ENCODE measurements at regions not wholly inside any gene's neighbourhood (a gene's known extent, or its start where the extent isn't known, plus 50 kb on each side); places are given as distances from the start of the nearest gene placed in this dataset.

GRCh38 chrX:69228732-69229131 lies 63.5 kb upstream of the PJA1 start:
- Histone ChIP-seq H3K4me3 (ENCODE audit: low read depth, low read length) (no peak overlapping the region), H3K9me3 (ENCODE audit: control insufficient read depth, insufficient read depth, low read depth, low read length) (no peaks in the 10 kb centered on the region; the same call in 1 of the 2 replicates), H3K36me3 (ENCODE audit: control insufficient read depth, insufficient read depth, low read length) (no peaks in the 10 kb centered on the region), H3K27me3 (ENCODE audit: control insufficient read depth, insufficient read depth, low read length) (peaks cover 92% of the 10 kb centered on the region), H3K4me1 (ENCODE audit: control insufficient read depth, insufficient read depth, low read length) (peaks cover 3% of the 10 kb centered on the region), H3K9ac (ENCODE audit: low read length) (no peak overlapping the region), H3K27ac (ENCODE audit: low read depth, low read length) (no peak overlapping the region)

- Histone ChIP-seq H3K9me3 (ENCODE audit: control insufficient read depth, insufficient read depth, low read depth, low read length) (no peaks in the 10 kb centered on the region; the same call in 1 of the 2 replicates), H3K4me1 (ENCODE audit: control insufficient read depth, insufficient read depth, low read length) (peaks cover 17% of the 10 kb centered on the region), H3K4me3 (ENCODE audit: low read depth, low read length) (no peak overlapping the region), H3K27me3 (ENCODE audit: control insufficient read depth, insufficient read depth, low read length) (peaks cover 89% of the 10 kb centered on the region), H3K27ac (ENCODE audit: low read depth, low read length) (no peak overlapping the region), H3K36me3 (ENCODE audit: control insufficient read depth, insufficient read depth, low read length) (no peaks in the 10 kb centered on the region), H3K9ac (ENCODE audit: low read length) (no peak overlapping the region)
Observed at GRCh38 chrX:69226459-69227158, 61.4 kb upstream of the PJA1 start.

- Histone ChIP-seq H3K27me3 (ENCODE audit: control insufficient read depth, insufficient read depth, low read length) (peaks cover 53% of the 10 kb centered on the region), H3K27ac (ENCODE audit: low read depth, low read length) (no peak overlapping the region), H3K9ac (ENCODE audit: low read length) (peak overlapping the region; percentile 29), H3K4me3 (ENCODE audit: low read depth, low read length) (peak overlapping the region; percentile 40), H3K9me3 (ENCODE audit: control insufficient read depth, insufficient read depth, low read depth, low read length) (no peaks in the 10 kb centered on the region), H3K36me3 (ENCODE audit: control insufficient read depth, insufficient read depth, low read length) (no peaks in the 10 kb centered on the region), H3K4me1 (ENCODE audit: control insufficient read depth, insufficient read depth, low read length) (peaks cover 20% of the 10 kb centered on the region)
Observed at GRCh38 chrX:69222103-69223090, 57.1 kb upstream of the PJA1 start.

- H3K4me3 ChIP-seq (ENCODE audit: low read depth, low read length) = peak overlapping the region; percentile 40
- peaks cover 20% of the 10 kb centered on the region for H3K4me1 ChIP-seq (ENCODE audit: control insufficient read depth, insufficient read depth, low read length)
- no peaks in the 10 kb centered on the region for H3K36me3 ChIP-seq (ENCODE audit: control insufficient read depth, insufficient read depth, low read length)
- H3K27me3 ChIP-seq (ENCODE audit: control insufficient read depth, insufficient read depth, low read length) = peaks cover 50% of the 10 kb centered on the region
- H3K27ac ChIP-seq (ENCODE audit: low read depth, low read length) = no peak overlapping the region
- peak overlapping the region; percentile 29 for H3K9ac ChIP-seq (ENCODE audit: low read length)
- H3K9me3 ChIP-seq (ENCODE audit: control insufficient read depth, insufficient read depth, low read depth, low read length) = no peaks in the 10 kb centered on the region
Observed at GRCh38 chrX:69221239-69222102, 56.2 kb upstream of the PJA1 start.

- peaks cover 20% of the 10 kb centered on the region for H3K27me3 ChIP-seq (ENCODE audit: control insufficient read depth, insufficient read depth, low read length)
- H3K9ac ChIP-seq (ENCODE audit: low read length) = no peak overlapping the region
- H3K4me1 ChIP-seq (ENCODE audit: control insufficient read depth, insufficient read depth, low read length) = peaks cover 14% of the 10 kb centered on the region
- no peaks in the 10 kb centered on the region for H3K36me3 ChIP-seq (ENCODE audit: control insufficient read depth, insufficient read depth, low read length)
- no peaks in the 10 kb centered on the region; the same call in 1 of the 2 replicates for H3K9me3 ChIP-seq (ENCODE audit: control insufficient read depth, insufficient read depth, low read depth, low read length)
- no peak overlapping the region for H3K27ac ChIP-seq (ENCODE audit: low read depth, low read length)
- H3K4me3 ChIP-seq (ENCODE audit: low read depth, low read length) = no peak overlapping the region
Observed at GRCh38 chrX:69218407-69218997, 53.2 kb upstream of the PJA1 start.

- H3K4me3 ChIP-seq (ENCODE audit: low read depth, low read length) = no peak overlapping the region
- H3K9me3 ChIP-seq (ENCODE audit: control insufficient read depth, insufficient read depth, low read depth, low read length) = no peaks in the 10 kb centered on the region; the same call in 1 of the 2 replicates
- H3K27ac ChIP-seq (ENCODE audit: low read depth, low read length) = no peak overlapping the region
- no peaks in the 10 kb centered on the region for H3K36me3 ChIP-seq (ENCODE audit: control insufficient read depth, insufficient read depth, low read length)
- peaks cover 3% of the 10 kb centered on the region for H3K4me1 ChIP-seq (ENCODE audit: control insufficient read depth, insufficient read depth, low read length)
- peaks cover 15% of the 10 kb centered on the region for H3K27me3 ChIP-seq (ENCODE audit: control insufficient read depth, insufficient read depth, low read length)
- no peak overlapping the region for H3K9ac ChIP-seq (ENCODE audit: low read length)
Observed at GRCh38 chrX:69216911-69217310, 51.7 kb upstream of the PJA1 start.

GRCh38 chrX:69216446-69216845 lies 51.2 kb upstream of the PJA1 start:
- Histone ChIP-seq H3K4me3 (ENCODE audit: low read depth, low read length) (no peak overlapping the region), H3K9ac (ENCODE audit: low read length) (no peak overlapping the region), H3K9me3 (ENCODE audit: control insufficient read depth, insufficient read depth, low read depth, low read length) (no peaks in the 10 kb centered on the region; the same call in 1 of the 2 replicates), H3K4me1 (ENCODE audit: control insufficient read depth, insufficient read depth, low read length) (peaks cover 3% of the 10 kb centered on the region), H3K27me3 (ENCODE audit: control insufficient read depth, insufficient read depth, low read length) (peaks cover 15% of the 10 kb centered on the region), H3K27ac (ENCODE audit: low read depth, low read length) (no peak overlapping the region), H3K36me3 (ENCODE audit: control insufficient read depth, insufficient read depth, low read length) (no peaks in the 10 kb centered on the region)

- no peaks in the 10 kb centered on the region; the same call in 1 of the 2 replicates for H3K9me3 ChIP-seq (ENCODE audit: control insufficient read depth, insufficient read depth, low read depth, low read length)
- H3K9ac ChIP-seq (ENCODE audit: low read length) = no peak overlapping the region
- H3K4me3 ChIP-seq (ENCODE audit: low read depth, low read length) = no peak overlapping the region
- no peak overlapping the region for H3K27ac ChIP-seq (ENCODE audit: low read depth, low read length)
- H3K27me3 ChIP-seq (ENCODE audit: control insufficient read depth, insufficient read depth, low read length) = peaks cover 15% of the 10 kb centered on the region
- H3K4me1 ChIP-seq (ENCODE audit: control insufficient read depth, insufficient read depth, low read length) = no peaks in the 10 kb centered on the region; the same call in 1 of the 2 replicates
- no peaks in the 10 kb centered on the region for H3K36me3 ChIP-seq (ENCODE audit: control insufficient read depth, insufficient read depth, low read length)
Observed at GRCh38 chrX:69215161-69215875, 50.1 kb upstream of the PJA1 start.
